Uterus (tissue), 2 donors: ENCODE measurements at regions not wholly inside any gene's neighbourhood (a gene's known extent, or its start where the extent isn't known, plus 50 kb on each side); places are given as distances from the start of the nearest gene placed in this dataset.

ENCODE experiments used
- CTCF ChIP-seq, 4 experiments: fragments of 200-600 bp in 2 of 4; fragments of 450-650 bp in 2 of 4; sonication (generic) in 2 of 4; IDR thresholded peaks; one replicate each; pipeline ENCODE4 v1.5.1; 2016 to 2019; ENCODE audit warnings: antibody characterized with exemption in 4 of 4, mild to moderate bottlenecking in 2 of 4, moderate library complexity in 1 of 4
- POLR2A ChIP-seq, 2 donors: fragments of 450-650 bp; IDR thresholded peaks; one replicate each; pipeline ENCODE4 v1.6.1; 2016; ENCODE audit warnings: antibody characterized with exemption in 2 of 2, mild to moderate bottlenecking in 1 of 2, moderate library complexity in 1 of 2

GRCh38 chr10:14381475-14381874 is 50.8 kb upstream of the FRMD4A start:
- no peak for TF ChIP-seq CTCF (IDR thresholded peaks at IDR 0.05)
- TF ChIP-seq POLR2A (IDR thresholded peaks at IDR 0.05), result no peak
